ENCODE measurements at regions not wholly inside any gene's neighbourhood (a gene's known extent, or its start where the extent isn't known, plus 50 kb on each side); places are given as distances from the start of the nearest gene placed in this dataset.

DNA sequence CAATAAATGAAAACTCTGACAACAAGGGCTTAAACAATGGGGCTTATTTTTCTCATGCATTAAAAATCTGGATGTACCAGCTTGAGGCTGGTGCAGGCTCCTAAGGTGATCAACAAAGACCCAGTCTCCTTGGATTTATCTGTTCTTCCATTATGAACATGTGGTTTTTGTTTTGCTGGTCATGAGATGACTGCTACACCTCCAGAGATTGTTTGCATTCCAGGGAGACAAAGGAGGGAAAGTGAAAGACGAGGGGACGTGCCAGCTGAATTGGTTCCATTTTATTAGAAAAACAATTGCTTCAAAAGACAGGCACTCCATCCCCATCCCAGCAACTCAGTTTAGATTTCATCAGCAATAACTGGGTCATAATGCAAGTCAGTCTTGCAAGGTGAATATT lies 90.9 kb upstream of the KCNK1 start:
- Histone ChIP-seq H3K9me3 (ENCODE audit: low read depth) (no peaks in the 10 kb centered on the region), H3K4me1 (ENCODE audit: insufficient read depth) (peaks cover 8% of the 10 kb centered on the region), H3K27ac (no peak overlapping the region), H3K4me3 (no peak overlapping the region), H2AFZ (no peak overlapping the region), H4K20me1 (ENCODE audit: insufficient read depth, poor library complexity, severe bottlenecking) (no peaks in the 10 kb centered on the region), H3K79me2 (no peaks in the 10 kb centered on the region), H3K4me2 (no peak overlapping the region), H3K27me3 (no peaks in the 10 kb centered on the region), H3K36me3 (replicated peaks; ENCODE audit: insufficient read depth, low read depth) (no peaks in the 10 kb centered on the region), H3K9me2 (replicated peaks; ENCODE audit: insufficient read depth) (no peaks in the 10 kb centered on the region)
- WGBS (ENCODE audit: low lambda C conversion rate, missing lambda C conversion rate), result 31% methylated on average over 2 of the region's 2 CpGs
- DNase-seq (ENCODE audit: low spot score), result no peak
- TF ChIP-seq EZH2 (IDR thresholded peaks at IDR 0.05; ENCODE audit: borderline replicate concordance) (no peak), EZH2phosphoT487 (IDR thresholded peaks at IDR 0.05; ENCODE audit: low read depth, severe bottlenecking, unreplicated experiment) (no peak)
- TF ChIP-seq, protein P1, sequence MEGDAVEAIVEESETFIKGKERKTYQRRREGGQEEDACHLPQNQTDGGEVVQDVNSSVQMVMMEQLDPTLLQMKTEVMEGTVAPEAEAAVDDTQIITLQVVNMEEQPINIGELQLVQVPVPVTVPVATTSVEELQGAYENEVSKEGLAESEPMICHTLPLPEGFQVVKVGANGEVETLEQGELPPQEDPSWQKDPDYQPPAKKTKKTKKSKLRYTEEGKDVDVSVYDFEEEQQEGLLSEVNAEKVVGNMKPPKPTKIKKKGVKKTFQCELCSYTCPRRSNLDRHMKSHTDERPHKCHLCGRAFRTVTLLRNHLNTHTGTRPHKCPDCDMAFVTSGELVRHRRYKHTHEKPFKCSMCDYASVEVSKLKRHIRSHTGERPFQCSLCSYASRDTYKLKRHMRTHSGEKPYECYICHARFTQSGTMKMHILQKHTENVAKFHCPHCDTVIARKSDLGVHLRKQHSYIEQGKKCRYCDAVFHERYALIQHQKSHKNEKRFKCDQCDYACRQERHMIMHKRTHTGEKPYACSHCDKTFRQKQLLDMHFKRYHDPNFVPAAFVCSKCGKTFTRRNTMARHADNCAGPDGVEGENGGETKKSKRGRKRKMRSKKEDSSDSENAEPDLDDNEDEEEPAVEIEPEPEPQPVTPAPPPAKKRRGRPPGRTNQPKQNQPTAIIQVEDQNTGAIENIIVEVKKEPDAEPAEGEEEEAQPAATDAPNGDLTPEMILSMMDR (IDR thresholded peaks at IDR 0.05; ENCODE audit: poor library complexity), result no peak

DNA sequence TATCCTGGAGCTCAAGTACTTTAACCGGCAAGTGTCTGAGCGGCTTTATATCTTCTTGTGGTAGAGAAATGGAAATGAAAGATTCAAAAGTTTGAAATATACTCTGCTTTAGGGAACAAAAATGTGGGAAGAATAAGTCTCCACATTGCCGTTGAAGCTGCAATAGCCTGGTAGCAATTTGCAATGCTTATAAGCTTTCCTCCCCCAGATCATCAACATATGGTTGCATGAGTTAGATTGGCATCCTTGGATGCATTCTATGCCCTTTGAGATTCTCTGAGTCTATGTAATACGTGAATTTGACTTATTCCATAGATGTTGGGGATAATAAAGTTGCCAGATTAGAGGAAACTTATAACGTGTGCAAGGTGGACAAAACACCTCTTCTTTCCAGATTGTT lies 86.1 kb upstream of the KCNK1 start:
- no peaks in the 10 kb centered on the region for H3K36me3 ChIP-seq (replicated peaks; ENCODE audit: insufficient read depth, low read depth)
- H3K27me3 ChIP-seq, result no peaks in the 10 kb centered on the region
- TF ChIP-seq, protein P1 (IDR thresholded peaks at IDR 0.05; ENCODE audit: poor library complexity), result no peak
- TF ChIP-seq EZH2phosphoT487 (IDR thresholded peaks at IDR 0.05; ENCODE audit: low read depth, severe bottlenecking, unreplicated experiment) (no peak), EZH2 (IDR thresholded peaks at IDR 0.05; ENCODE audit: borderline replicate concordance) (no peak)
- H3K9me2 ChIP-seq (replicated peaks; ENCODE audit: insufficient read depth), result no peaks in the 10 kb centered on the region
- no peaks in the 10 kb centered on the region for H4K20me1 ChIP-seq (ENCODE audit: insufficient read depth, poor library complexity, severe bottlenecking)
- no peaks in the 10 kb centered on the region for H3K9me3 ChIP-seq (ENCODE audit: low read depth)
- no peak overlapping the region for H2AFZ ChIP-seq
- no peak for DNase-seq (ENCODE audit: low spot score)
- no peak overlapping the region for H3K4me2 ChIP-seq
- no peak overlapping the region for H3K4me3 ChIP-seq
- H3K27ac ChIP-seq, result no peak overlapping the region
- no peaks in the 10 kb centered on the region for H3K79me2 ChIP-seq
- H3K4me1 ChIP-seq (ENCODE audit: insufficient read depth), result no peaks in the 10 kb centered on the region
- 80% methylated on average over 5 of the region's 5 CpGs for WGBS (ENCODE audit: low lambda C conversion rate, missing lambda C conversion rate)

DNA sequence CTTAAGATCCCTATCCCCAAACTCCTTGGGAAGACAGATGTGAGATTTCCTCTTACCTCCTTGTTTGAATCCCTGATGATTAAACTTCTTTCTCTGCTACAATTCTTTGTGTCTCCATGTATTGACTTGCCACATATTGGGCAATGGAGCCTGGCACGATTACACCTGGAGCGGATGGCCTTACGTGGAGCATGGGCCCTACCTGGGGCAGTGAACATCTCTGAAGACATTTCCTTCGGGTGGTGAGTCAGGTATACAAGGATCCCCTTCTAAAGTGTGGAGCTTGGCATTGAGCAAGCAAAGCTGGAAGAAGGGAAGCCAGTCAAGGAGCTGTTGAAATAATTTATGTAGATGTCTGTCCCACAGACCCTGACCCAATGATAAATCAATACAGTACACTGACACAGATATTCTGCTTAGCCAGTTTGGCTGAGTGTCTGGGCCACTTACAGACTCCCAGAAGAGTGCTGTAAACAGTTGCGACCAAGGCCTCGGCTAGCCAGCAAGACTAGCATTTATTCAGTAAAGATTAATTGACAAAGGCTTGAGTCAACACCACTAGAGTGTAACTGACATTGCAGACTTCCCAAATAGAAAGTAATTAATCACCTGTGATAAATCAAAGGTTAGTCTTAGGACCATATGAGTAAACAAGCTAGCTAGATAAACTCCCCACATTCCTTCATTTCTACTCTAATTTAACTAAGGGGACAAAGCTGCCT lies 83.1 kb upstream of the KCNK1 start:
- H3K9me3 ChIP-seq (ENCODE audit: low read depth), result no peaks in the 10 kb centered on the region
- H3K4me3 ChIP-seq, result no peak overlapping the region
- no peak for DNase-seq (ENCODE audit: low spot score)
- H3K27me3 ChIP-seq, result no peaks in the 10 kb centered on the region
- no peak overlapping the region for H3K27ac ChIP-seq
- no peak for TF ChIP-seq EZH2phosphoT487 (IDR thresholded peaks at IDR 0.05; ENCODE audit: low read depth, severe bottlenecking, unreplicated experiment)
- no peak for TF ChIP-seq EZH2 (IDR thresholded peaks at IDR 0.05; ENCODE audit: borderline replicate concordance)
- TF ChIP-seq, protein P1 (IDR thresholded peaks at IDR 0.05; ENCODE audit: poor library complexity), result no peak
- no peak overlapping the region for H2AFZ ChIP-seq
- no peaks in the 10 kb centered on the region for H4K20me1 ChIP-seq (ENCODE audit: insufficient read depth, poor library complexity, severe bottlenecking)
- no peaks in the 10 kb centered on the region for H3K36me3 ChIP-seq (replicated peaks; ENCODE audit: insufficient read depth, low read depth)
- H3K4me2 ChIP-seq, result no peak overlapping the region
- H3K4me1 ChIP-seq (ENCODE audit: insufficient read depth), result no peaks in the 10 kb centered on the region
- H3K9me2 ChIP-seq (replicated peaks; ENCODE audit: insufficient read depth), result no peaks in the 10 kb centered on the region
- H3K79me2 ChIP-seq, result no peaks in the 10 kb centered on the region
- WGBS (ENCODE audit: low lambda C conversion rate, missing lambda C conversion rate), result 95% methylated on average over 6 of the region's 6 CpGs
